ENCODE measurements at regions not wholly inside any gene's neighbourhood (a gene's known extent, or its start where the extent isn't known, plus 50 kb on each side); places are given as distances from the start of the nearest gene placed in this dataset.

DNA sequence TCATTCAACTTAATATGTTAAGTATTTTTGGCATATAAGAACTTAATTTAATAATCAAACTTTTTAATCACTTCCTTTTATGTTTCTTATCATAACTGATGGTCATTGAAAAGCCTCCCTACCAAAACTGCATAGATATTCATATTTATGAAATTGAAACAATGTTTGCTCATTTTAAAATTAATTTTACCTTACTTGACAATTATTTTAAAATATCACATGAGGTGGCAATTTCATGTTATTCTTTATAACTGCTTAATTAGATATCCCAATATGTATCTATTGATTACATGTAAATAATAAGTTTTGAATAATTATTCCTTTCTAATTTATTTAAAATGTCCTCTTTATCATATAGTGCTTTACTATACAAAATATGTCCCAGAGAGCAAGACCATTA is 266.1 kb upstream of the NRIP1 start:
- Histone ChIP-seq H3K36me3 (no peaks in the 10 kb centered on the region), H3K4me3 (no peak overlapping the region), H3K27ac (no peak overlapping the region), H3K9me3 (no peaks in the 10 kb centered on the region), H3K27me3 (no peaks in the 10 kb centered on the region), H3K9ac (ENCODE audit: low read depth in 2 of 2, low read length in 2 of 2) (no peak overlapping the region), H3K4me1 (no peaks in the 10 kb centered on the region)
- intact Hi-C loops (cut with DNase I), result no loop called here
- DNase-seq, result no peak
- TF ChIP-seq, protein P1, sequence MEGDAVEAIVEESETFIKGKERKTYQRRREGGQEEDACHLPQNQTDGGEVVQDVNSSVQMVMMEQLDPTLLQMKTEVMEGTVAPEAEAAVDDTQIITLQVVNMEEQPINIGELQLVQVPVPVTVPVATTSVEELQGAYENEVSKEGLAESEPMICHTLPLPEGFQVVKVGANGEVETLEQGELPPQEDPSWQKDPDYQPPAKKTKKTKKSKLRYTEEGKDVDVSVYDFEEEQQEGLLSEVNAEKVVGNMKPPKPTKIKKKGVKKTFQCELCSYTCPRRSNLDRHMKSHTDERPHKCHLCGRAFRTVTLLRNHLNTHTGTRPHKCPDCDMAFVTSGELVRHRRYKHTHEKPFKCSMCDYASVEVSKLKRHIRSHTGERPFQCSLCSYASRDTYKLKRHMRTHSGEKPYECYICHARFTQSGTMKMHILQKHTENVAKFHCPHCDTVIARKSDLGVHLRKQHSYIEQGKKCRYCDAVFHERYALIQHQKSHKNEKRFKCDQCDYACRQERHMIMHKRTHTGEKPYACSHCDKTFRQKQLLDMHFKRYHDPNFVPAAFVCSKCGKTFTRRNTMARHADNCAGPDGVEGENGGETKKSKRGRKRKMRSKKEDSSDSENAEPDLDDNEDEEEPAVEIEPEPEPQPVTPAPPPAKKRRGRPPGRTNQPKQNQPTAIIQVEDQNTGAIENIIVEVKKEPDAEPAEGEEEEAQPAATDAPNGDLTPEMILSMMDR (IDR thresholded peaks at IDR 0.05), result no peak

DNA sequence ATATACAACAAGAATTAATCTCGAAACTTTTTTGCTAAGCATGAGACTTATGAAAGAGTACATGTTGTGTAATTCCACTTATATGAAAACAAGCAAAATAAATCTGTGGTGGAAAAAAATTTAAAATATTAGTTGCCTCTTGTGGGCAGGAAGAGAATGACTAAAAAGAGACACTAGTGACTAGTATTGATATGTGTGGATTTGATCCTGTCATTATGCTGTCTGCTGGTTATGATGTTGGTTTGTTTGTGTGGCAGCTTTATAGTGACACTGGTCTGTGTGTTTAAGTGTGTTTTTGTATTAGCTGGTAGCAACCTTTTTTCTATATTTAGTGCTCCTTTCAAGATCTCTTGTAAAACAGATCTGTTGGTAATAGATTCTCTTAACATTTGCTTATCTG is 267.8 kb upstream of the NRIP1 start:
- Histone ChIP-seq H3K4me1 (no peaks in the 10 kb centered on the region), H3K27me3 (no peaks in the 10 kb centered on the region), H3K4me3 (no peak overlapping the region), H3K36me3 (no peaks in the 10 kb centered on the region), H3K9me3 (no peaks in the 10 kb centered on the region), H3K27ac (no peak overlapping the region), H3K9ac (ENCODE audit: low read depth in 2 of 2, low read length in 2 of 2) (no peak overlapping the region)
- intact Hi-C loops (cut with DNase I), result no loop called here
- TF ChIP-seq, protein P1 (IDR thresholded peaks at IDR 0.05), result no peak
- no peak for DNase-seq

DNA sequence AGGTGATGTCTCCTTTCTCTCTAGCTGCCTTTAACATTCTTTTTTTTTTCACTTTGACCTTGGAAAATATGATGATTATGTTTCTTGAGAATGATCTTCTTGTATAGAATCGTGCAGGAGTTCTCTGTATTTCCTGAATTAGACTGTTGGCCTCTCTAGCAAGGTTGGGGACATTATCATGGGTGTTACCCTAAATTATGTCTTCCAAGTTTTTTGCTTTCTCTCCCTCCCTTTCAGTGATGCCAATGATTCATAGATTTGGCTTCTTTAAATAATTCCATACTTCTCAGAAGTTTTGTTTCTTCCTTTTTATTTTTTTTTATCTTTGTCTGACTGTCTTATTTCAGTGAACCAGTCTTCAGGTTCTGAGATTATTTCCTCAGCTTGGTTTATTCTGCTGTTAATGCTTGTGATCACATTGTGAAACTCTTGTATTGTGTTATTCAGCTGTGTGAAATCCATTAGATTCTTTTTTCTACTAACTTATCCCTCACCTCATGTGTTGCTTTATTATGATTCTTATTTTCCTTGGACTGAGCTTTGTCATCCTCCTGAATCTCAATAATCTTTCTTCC is 268.4 kb upstream of the NRIP1 start:
- TF ChIP-seq, protein P1 (IDR thresholded peaks at IDR 0.05), result no peak
- intact Hi-C loops (cut with DNase I), result no loop called here
- Histone ChIP-seq H3K36me3 (no peaks in the 10 kb centered on the region), H3K9ac (ENCODE audit: low read depth in 2 of 2, low read length in 2 of 2) (no peak overlapping the region), H3K27me3 (no peaks in the 10 kb centered on the region), H3K27ac (no peak overlapping the region), H3K4me3 (no peak overlapping the region), H3K9me3 (no peaks in the 10 kb centered on the region), H3K4me1 (no peaks in the 10 kb centered on the region)
- no peak for DNase-seq

DNA sequence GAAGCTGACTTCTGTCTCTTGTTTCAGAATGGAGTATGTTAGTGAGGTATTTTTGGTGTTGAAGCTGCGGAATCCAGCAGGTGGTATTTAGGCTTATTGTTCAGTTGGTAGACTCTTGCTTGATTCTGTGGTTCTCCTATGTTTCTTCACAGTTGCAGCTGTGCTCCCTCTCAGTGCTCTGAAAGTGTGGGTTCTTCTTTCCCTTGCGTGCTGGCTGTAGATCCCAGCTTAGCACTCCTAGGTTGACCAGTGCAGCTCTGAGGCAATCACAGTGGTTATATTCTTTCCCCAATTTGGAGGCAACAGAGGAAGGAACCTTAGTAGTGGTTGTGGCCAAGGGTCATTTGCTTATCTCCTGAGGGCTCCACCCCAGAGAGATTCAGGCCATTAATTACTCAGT is 269.2 kb upstream of the NRIP1 start:
- intact Hi-C loops (cut with DNase I), result no loop called here
- no peak overlapping the region for H3K9ac ChIP-seq (ENCODE audit: low read depth in 2 of 2, low read length in 2 of 2)
- no peaks in the 10 kb centered on the region for H3K4me1 ChIP-seq
- H3K36me3 ChIP-seq, result no peaks in the 10 kb centered on the region
- no peak overlapping the region for H3K4me3 ChIP-seq
- TF ChIP-seq, protein P1 (IDR thresholded peaks at IDR 0.05), result no peak
- no peaks in the 10 kb centered on the region for H3K27me3 ChIP-seq
- H3K9me3 ChIP-seq, result no peaks in the 10 kb centered on the region
- no peak overlapping the region for H3K27ac ChIP-seq
- no peak for DNase-seq

DNA sequence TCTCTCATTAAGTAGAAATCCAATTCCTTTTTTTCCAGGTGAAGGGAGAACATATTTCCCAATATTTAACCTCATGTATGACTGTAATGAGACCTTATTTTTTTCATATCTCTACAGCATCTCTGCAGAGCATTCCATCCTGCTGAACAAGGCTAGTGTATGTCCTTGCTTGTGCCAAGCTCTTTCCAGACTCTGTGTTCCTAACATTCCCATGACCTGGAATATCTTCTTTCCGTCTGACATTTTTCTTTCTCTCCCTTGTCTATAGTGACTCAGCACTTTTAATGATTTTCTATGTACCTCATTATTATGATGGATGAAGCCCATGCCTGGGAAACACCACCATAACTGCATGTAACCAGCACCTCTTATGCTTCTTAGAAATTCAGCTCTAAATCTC is 278.3 kb upstream of the NRIP1 start:
- no peak overlapping the region for H3K4me3 ChIP-seq
- H3K27me3 ChIP-seq, result no peaks in the 10 kb centered on the region
- TF ChIP-seq, protein P1 (IDR thresholded peaks at IDR 0.05), result no peak
- no peaks in the 10 kb centered on the region for H3K36me3 ChIP-seq
- H3K4me1 ChIP-seq, result no peaks in the 10 kb centered on the region
- no peaks in the 10 kb centered on the region for H3K9me3 ChIP-seq
- no peak overlapping the region for H3K27ac ChIP-seq
- intact Hi-C loops (cut with DNase I), result no loop called here
- no peak for DNase-seq
- H3K9ac ChIP-seq (ENCODE audit: low read depth in 2 of 2, low read length in 2 of 2), result no peak overlapping the region

Measured in colonic mucosa (tissue), 4 donors.